Glutamatergic neuron (in vitro differentiated cells): ENCODE measurements at regions not wholly inside any gene's neighbourhood (a gene's known extent, or its start where the extent isn't known, plus 50 kb on each side); places are given as distances from the start of the nearest gene placed in this dataset.
"Not testable (repeated sequence)": the region's sequence is repeated elsewhere in the genome, so short reads cannot be mapped to it uniquely, and the experiment has no call there.

Source experiments
- DNase-seq: peaks from one replicate; pipeline ENCODE4 v3.0.0; 2022
- H3K27ac Mint-ChIP-seq: one replicate; pipeline ENCODE4 v1.8.0; 2020; ENCODE audit warnings: mild to moderate bottlenecking, mixed read lengths, inconsistent platforms; ENCODE audit not compliant: unreplicated experiment
- H3K27me3 Mint-ChIP-seq: one replicate; pipeline ENCODE4 v1.8.0; 2020; ENCODE audit warnings: mild to moderate bottlenecking, moderate library complexity, mixed read lengths, inconsistent platforms; ENCODE audit not compliant: unreplicated experiment
- H3K36me3 Mint-ChIP-seq: one replicate; pipeline ENCODE4 v1.8.0; 2020; ENCODE audit warnings: mild to moderate bottlenecking, mixed read lengths, inconsistent platforms; ENCODE audit not compliant: unreplicated experiment
- H3K4me1 Mint-ChIP-seq: one replicate; pipeline ENCODE4 v1.8.0; 2020; ENCODE audit warnings: mild to moderate bottlenecking, low read depth, mixed read lengths, inconsistent platforms; ENCODE audit not compliant: unreplicated experiment
- H3K4me3 Mint-ChIP-seq: one replicate; pipeline ENCODE4 v1.8.0; 2020; ENCODE audit warnings: mild to moderate bottlenecking, mixed read lengths, inconsistent platforms; ENCODE audit not compliant: unreplicated experiment
- H3K9me3 Mint-ChIP-seq: one replicate; pipeline ENCODE4 v1.8.0; 2020; ENCODE audit warnings: mild to moderate bottlenecking, moderate library complexity, mixed read lengths, inconsistent platforms; ENCODE audit not compliant: unreplicated experiment

DNA sequence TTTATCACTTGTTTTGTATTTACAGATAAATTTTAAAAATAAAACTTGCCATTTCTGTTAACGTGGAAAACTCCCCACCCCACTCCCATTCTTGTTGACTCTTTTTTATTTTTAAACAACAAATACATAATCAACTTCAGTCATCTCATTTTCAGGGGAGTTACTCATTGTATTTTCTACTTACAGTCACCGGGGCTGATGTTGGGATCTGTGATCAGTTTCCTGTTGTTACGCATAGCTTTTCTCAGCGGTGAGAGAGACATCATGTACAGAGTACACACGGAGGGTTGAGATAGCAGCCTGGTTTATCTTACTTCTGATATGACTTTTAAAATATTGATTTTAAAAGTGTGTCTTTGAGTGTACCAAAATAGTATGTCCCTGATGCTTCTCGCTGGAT, 248.0 kb upstream of the PLGLB2 start:
- H3K36me3 Mint-ChIP-seq, H3K27me3 Mint-ChIP-seq, H3K9me3 Mint-ChIP-seq, DNase-seq, H3K27ac Mint-ChIP-seq, H3K4me1 Mint-ChIP-seq, H3K4me3 Mint-ChIP-seq: not testable (repeated sequence)

DNA sequence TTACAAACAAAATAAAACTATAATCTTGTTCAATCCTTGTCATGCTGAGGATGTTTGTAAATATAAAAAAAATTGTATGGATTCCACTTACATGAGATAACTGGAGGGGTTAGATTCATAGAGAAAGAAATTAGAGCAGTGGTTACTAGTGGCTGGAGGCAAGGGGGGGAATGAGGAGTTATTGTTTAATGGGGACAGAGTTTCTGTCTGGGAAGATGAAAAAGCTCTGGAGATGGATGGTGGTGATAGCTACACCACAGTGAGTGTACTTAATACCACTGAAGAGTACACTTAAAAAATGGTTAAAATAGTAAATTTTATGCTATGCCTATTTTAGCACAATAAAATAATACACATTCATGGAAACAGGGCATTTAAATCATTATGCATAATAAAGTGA, 247.5 kb upstream of the PLGLB2 start:
- H3K27ac Mint-ChIP-seq, H3K27me3 Mint-ChIP-seq, H3K9me3 Mint-ChIP-seq, H3K36me3 Mint-ChIP-seq, DNase-seq, H3K4me1 Mint-ChIP-seq, H3K4me3 Mint-ChIP-seq: not testable (repeated sequence)

DNA sequence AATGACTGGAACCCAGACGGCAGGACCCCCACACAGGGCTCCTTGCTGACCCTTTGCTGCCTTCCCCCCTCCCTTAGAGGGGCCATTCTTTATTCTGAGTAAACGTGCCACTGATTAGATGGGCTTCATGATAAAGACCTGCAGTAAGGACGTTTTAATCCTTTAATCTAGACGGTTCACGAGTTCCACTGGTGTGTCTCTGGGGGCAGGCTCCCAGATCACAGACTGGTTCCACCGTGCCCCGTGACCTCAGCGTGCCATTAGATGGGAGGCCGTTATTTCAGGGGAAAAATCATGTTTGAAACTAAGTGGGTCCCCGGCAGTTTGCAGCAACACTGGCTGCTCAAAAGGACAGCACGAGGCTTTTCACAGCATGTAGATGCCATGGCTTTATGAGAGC, 246.9 kb upstream of the PLGLB2 start:
- not testable (repeated sequence) for DNase-seq, H3K9me3 Mint-ChIP-seq, H3K27ac Mint-ChIP-seq, H3K36me3 Mint-ChIP-seq, H3K4me1 Mint-ChIP-seq, H3K4me3 Mint-ChIP-seq, H3K27me3 Mint-ChIP-seq

DNA sequence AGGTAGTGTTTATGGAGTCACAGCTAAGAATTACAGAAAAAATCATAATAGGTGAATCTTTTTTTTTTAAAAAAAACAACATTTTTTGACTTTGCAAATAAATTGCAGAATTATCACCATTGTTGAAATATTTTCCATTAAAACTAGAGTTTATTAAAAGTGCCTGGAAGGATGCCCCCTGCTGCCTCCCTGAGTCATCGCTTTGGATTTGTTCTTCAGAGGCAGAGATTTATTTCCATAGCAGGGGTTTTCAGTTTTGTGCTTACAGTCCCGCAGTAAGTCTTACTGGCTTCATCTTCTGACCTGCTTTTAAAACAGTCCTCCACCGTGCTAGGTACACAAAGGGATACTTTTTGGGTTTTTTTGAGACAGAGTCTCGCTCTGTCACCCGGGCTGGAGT, 244.9 kb upstream of the PLGLB2 start:
- not testable (repeated sequence) for H3K4me1 Mint-ChIP-seq, H3K27me3 Mint-ChIP-seq, H3K36me3 Mint-ChIP-seq, H3K27ac Mint-ChIP-seq, H3K9me3 Mint-ChIP-seq, H3K4me3 Mint-ChIP-seq, DNase-seq

DNA sequence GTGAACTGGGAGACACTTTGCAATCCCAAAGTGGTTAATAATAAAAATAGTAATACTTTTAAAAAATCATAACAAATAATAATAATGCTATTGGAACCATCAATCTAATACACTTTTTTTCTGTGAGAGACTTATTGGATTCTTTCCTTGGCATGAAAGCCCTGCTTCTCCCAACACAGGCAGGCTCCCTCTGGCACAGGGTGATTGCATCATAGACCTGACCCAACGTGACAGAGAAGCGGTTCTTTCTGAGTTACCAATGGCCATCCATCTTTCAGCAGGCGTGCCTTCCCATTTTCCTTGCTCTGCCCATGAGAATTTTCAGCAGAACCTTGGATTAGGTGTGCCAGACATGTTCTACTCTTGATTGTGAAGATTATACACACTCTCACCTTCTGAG, 242.6 kb upstream of the PLGLB2 start:
- not testable (repeated sequence) for H3K4me1 Mint-ChIP-seq, DNase-seq, H3K9me3 Mint-ChIP-seq, H3K36me3 Mint-ChIP-seq, H3K27me3 Mint-ChIP-seq, H3K4me3 Mint-ChIP-seq, H3K27ac Mint-ChIP-seq

DNA sequence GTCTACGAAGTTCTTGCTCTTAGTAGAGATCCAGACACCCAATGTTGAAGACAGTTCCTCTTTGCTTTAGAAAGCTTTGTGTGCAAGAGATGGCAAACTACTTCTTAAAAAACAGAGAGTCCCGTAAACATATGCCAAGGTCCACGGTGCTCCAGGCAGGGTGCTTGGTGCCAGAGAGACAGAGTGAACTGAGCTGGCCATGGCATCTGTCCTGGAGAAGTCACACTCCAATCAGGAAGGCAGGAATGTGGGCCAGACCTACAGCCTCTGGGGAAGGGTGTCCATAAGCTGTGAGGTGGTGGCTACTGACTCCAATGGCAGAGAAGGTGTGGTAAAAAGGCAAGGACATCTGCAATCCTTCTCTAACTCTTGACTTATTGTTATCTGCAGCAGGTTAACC, 242.0 kb upstream of the PLGLB2 start:
- not testable (repeated sequence) for DNase-seq, H3K4me3 Mint-ChIP-seq, H3K27ac Mint-ChIP-seq, H3K36me3 Mint-ChIP-seq, H3K4me1 Mint-ChIP-seq, H3K9me3 Mint-ChIP-seq, H3K27me3 Mint-ChIP-seq

DNA sequence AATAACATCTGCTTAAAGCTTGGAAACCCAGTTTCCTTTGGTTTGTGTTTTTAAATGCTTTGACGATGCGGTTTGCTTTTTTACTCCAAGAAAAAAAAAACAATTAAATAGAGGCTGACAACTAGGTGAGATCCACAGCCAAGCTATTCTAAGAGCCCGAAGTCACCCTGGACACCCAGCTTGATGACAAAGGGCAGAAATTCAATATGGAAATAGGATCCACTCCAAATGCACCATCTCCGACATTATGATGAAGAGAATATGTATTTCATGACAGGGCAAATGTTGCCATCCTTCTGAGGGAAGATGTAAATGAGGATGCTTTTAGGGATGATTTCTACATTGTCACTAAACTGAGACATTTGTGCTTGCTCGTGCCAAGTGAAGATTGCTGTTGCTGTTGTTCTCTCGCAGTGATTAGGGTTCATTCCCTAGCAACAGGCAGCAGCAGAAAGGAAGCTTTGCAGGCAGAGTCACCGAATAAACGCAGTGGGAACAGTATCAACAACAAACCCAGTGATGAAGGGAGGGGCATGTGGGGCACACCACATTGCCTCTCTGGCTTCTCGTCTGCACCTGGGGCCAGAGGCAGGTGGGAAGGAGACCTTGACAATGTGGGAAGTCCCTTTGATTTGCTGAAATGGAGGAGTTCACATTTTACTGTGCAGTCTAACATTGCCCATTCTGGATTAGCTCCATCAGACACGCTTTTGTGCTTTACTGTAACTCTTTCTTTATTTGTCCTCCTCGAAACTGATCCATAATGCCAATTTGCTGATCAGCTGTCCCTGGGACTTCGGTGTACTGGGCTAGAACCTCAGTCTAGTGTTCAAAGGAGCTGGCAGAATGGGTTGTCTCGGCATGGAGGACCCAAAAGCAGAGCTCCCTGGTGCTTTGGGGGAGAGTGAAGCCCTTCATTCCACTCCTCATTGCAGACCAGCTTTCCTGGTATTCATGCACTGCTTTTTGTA, 240.2 kb upstream of the PLGLB2 start:
- not testable (repeated sequence) for H3K9me3 Mint-ChIP-seq, DNase-seq, H3K4me1 Mint-ChIP-seq, H3K36me3 Mint-ChIP-seq, H3K27ac Mint-ChIP-seq, H3K4me3 Mint-ChIP-seq, H3K27me3 Mint-ChIP-seq

DNA sequence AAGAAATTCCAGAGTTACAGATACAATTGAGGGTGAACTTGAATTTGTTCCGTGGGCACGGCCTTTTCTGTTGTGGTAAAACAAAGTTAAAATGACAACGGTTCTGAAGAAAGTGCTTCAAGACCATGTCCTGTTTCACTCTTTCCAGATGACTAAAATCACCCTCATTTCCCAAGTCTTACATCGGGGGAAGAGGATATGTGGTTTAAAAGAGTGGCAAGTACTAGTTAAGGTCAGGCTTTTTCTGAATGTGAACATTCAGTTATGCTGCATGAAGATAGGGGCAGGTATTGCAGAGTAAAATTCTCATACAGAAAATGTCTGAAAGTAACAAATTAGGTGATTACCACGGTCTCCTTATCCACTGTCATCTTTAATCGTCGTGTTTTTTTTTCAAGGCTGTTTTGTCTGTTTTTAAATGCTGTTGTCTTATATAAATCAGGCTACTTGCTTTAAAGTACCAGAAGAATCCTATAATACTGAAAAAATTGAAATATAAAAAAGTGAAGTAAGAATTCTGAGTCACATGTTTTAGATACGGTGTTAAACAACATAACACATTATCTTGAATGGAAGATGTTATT, 236.6 kb upstream of the PLGLB2 start:
- H3K27me3 Mint-ChIP-seq, H3K4me3 Mint-ChIP-seq, DNase-seq, H3K27ac Mint-ChIP-seq, H3K9me3 Mint-ChIP-seq, H3K36me3 Mint-ChIP-seq, H3K4me1 Mint-ChIP-seq: not testable (repeated sequence)

DNA sequence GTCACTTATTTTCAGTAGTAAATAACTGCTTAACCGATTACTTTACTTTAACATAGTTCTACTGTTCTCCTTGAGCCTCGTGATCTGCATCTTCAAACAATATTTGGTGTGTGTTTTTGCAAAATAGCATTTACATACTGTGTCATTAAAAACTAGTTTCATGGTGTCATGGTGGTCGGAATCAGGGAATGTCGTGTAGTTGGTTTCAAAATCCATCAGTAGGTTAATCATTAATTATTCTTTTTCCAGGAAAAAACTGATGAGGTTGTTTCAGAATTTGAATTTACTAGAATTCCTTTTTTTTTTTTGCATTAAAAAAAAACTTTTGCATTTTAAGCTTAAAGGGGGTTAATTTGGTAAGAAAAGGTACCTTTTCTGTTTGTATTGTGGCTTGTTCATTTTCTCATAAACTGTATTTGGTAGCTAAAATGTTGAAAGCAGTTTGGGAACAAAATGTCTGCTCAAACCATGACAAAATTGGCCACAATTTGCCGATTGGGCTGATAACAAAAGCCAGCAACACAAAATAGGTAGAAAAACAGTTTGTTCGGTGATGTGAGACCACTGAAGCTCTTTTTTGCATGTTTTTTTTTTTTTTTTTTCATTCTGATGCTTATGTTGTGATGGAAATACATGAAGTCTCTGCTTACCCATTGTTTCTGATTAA, 234.9 kb upstream of the PLGLB2 start:
- H3K27ac Mint-ChIP-seq, H3K9me3 Mint-ChIP-seq, H3K4me1 Mint-ChIP-seq, H3K4me3 Mint-ChIP-seq, H3K27me3 Mint-ChIP-seq, DNase-seq, H3K36me3 Mint-ChIP-seq: not testable (repeated sequence)

DNA sequence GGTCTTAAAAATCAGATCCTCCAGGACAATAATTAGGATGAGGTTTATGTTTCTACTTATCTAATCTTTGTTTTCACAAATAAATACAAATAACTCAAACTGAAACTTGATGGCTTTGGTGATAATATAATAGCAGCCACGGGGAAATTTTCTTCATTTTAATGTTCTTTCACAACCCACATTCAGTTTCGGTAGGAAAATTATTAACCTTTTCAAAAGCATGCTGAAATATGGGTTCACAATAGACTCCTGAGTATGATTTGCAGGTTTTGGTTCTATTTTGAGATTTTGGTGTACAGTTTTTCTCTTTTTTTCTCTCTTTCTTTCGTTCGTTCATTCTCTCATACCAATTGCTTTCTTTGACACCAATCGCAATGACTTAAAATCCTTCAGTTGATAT, 233.9 kb upstream of the PLGLB2 start:
- H3K4me1 Mint-ChIP-seq, H3K4me3 Mint-ChIP-seq, DNase-seq, H3K27me3 Mint-ChIP-seq, H3K27ac Mint-ChIP-seq, H3K9me3 Mint-ChIP-seq, H3K36me3 Mint-ChIP-seq: not testable (repeated sequence)

DNA sequence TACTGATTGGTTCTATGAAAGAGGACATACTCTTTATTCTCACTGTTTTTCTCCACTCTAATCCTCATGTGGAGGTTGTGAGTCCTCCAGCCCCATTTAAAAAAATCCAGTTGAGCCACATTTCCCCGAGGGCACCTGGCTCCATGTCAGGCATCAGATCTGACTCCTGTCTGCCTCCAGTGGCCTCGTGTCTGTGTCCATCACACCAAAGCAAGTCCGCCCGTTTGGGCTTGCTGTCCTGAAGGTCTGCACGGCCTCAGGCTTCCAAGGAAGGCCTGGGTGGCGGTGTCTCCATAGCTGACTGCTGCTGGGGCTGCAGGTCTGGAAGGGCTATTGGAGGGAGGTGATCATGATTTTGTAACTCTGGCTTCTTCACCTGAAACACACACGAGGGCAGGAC, 233.4 kb upstream of the PLGLB2 start:
- H3K27me3 Mint-ChIP-seq, H3K9me3 Mint-ChIP-seq, H3K4me1 Mint-ChIP-seq, H3K36me3 Mint-ChIP-seq, DNase-seq, H3K27ac Mint-ChIP-seq, H3K4me3 Mint-ChIP-seq: not testable (repeated sequence)

DNA sequence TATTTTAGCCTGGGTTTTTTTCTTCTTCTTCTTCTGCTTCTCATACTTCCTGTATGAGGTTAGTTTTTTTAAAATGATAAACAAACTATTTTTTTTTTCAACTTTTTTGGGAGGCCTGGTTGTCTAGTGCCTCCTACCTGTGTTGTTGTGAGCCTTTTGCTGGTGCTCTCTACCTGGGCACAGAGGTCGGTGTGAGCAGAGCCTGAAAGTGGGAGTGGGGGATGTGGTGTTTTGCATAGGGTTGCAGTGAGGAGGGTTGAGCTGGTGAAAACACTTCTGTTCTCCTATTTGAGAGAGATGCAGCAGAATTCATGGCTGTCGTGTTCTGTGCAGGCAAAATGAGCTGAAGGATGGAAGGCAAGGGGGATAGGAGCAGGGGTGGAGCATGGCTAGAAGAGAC, 232.7 kb upstream of the PLGLB2 start:
- not testable (repeated sequence) for H3K27me3 Mint-ChIP-seq, DNase-seq, H3K36me3 Mint-ChIP-seq, H3K4me3 Mint-ChIP-seq, H3K9me3 Mint-ChIP-seq, H3K4me1 Mint-ChIP-seq, H3K27ac Mint-ChIP-seq
